Chondrocyte (in vitro differentiated cells): ENCODE measurements at regions not wholly inside any gene's neighbourhood (a gene's known extent, or its start where the extent isn't known, plus 50 kb on each side); places are given as distances from the start of the nearest gene placed in this dataset.
"Not testable (repeated sequence)": the region's sequence is repeated elsewhere in the genome, so short reads cannot be mapped to it uniquely, and the experiment has no call there.

Experiments used
- DNase-seq: peaks from one replicate; pipeline ENCODE4 v3.0.0; 2021; ENCODE audit warnings: mixed read lengths, low spot score
- H3K27ac Mint-ChIP-seq: one replicate; pipeline ENCODE4 v1.8.0; 2021; ENCODE audit warnings: mild to moderate bottlenecking, moderate library complexity, mixed read lengths; ENCODE audit not compliant: unreplicated experiment
- H3K27me3 Mint-ChIP-seq: 2 replicates; pipeline ENCODE4 v1.8.0; 2021; ENCODE audit warnings: low read depth, mixed read lengths
- H3K36me3 Mint-ChIP-seq: 2 replicates; pipeline ENCODE4 v1.8.0; 2021; ENCODE audit warnings: low read depth, mixed read lengths
- H3K4me1 Mint-ChIP-seq: 2 replicates; pipeline ENCODE4 v1.8.0; 2021; ENCODE audit warnings: low read depth, mild to moderate bottlenecking, mixed read lengths
- H3K4me3 Mint-ChIP-seq: one replicate; pipeline ENCODE4 v1.8.0; 2021; ENCODE audit warnings: mild to moderate bottlenecking, moderate library complexity, mixed read lengths; ENCODE audit not compliant: unreplicated experiment
- H3K9me3 Mint-ChIP-seq: 2 replicates; pipeline ENCODE4 v1.8.0; 2021; ENCODE audit warnings: low read depth, mixed read lengths
- TF ChIP-seq, protein P1 (sequence below): fragments of 200-600 bp; sonication (generic); IDR thresholded peaks from 2 replicates; pipeline ENCODE4 v1.5.0; 2021; ENCODE audit warnings: antibody characterized with exemption, mild to moderate bottlenecking, moderate library complexity

DNA sequence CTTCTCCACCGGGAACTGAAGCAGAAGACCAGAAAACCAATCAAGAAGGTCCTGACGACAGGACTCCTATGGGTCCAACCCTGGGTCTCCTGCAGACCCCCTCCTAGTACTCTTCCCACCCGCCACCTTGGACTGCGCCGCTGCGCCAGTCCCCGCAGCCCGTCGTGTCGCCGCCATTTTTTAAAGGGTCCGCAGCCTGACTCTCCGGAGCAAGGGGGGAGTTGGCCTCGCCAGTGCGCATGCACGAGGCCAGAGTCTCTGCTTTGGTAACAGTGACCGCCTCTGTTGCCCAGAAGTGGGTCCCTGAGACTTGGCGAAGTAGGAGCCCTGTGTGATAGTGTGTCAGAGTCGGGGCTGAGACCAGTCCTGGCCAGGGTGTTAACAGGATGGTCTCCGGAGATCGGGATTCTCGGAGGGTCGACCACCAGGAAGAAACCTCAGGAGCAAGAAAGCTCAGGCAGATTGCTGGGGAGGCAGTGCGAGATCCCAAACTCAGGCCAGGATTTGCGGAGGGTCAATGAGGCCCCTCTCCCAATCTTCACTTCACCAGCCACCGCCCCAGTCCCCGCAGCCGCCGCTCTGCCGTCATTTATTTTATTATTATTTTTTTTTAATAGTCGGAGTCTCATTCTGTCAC is 612.5 kb downstream of the KCNJ18 start:
- Mint-ChIP-seq H3K4me3 (no peak overlapping the region), H3K36me3 (peaks cover 1% of the 10 kb centered on the region), H3K9me3 (peaks cover 55% of the 10 kb centered on the region), H3K27ac (no peak overlapping the region), H3K27me3 (no peaks in the 10 kb centered on the region), H3K4me1 (no peaks in the 10 kb centered on the region)
- TF ChIP-seq, protein P1, sequence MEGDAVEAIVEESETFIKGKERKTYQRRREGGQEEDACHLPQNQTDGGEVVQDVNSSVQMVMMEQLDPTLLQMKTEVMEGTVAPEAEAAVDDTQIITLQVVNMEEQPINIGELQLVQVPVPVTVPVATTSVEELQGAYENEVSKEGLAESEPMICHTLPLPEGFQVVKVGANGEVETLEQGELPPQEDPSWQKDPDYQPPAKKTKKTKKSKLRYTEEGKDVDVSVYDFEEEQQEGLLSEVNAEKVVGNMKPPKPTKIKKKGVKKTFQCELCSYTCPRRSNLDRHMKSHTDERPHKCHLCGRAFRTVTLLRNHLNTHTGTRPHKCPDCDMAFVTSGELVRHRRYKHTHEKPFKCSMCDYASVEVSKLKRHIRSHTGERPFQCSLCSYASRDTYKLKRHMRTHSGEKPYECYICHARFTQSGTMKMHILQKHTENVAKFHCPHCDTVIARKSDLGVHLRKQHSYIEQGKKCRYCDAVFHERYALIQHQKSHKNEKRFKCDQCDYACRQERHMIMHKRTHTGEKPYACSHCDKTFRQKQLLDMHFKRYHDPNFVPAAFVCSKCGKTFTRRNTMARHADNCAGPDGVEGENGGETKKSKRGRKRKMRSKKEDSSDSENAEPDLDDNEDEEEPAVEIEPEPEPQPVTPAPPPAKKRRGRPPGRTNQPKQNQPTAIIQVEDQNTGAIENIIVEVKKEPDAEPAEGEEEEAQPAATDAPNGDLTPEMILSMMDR = no peak
- DNase-seq = no peak

DNA sequence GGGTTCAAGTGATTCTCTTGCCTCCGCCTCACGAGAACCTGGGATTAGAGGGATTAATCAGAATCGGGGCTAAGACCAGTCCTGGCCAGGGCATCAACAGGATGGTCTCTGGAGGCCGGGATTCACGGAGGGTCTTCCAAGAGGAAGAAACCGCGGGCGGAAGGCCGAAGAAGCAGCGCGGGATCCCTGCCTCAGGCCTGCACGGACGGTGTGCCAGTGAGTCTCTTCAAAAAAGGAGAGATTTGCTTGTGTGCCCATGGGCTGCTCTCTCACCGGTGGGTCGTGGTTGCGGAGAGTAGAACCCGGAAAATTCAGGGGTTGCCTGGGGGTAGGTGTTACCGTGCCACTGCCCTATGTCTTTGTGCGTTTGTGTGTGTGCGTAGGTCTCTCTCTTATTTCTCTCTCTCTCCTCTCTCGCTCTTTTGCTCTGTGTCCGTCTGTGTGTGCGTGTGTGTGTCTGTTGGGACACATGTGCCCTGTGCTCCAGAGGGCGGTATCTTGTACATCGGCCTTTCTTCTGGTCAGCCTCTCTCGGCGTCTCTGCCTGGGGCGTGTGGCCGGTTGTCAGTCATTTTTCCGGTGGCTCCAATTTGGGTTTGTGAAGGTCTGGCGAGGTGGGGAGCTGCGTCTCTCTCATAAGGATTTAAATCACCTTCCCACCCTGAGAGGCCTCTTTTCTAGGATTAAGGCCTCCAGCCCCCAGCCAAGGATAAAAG is 613.2 kb downstream of the KCNJ18 start:
- TF ChIP-seq, protein P1 = no peak
- H3K27me3 Mint-ChIP-seq = no peaks in the 10 kb centered on the region

DNA sequence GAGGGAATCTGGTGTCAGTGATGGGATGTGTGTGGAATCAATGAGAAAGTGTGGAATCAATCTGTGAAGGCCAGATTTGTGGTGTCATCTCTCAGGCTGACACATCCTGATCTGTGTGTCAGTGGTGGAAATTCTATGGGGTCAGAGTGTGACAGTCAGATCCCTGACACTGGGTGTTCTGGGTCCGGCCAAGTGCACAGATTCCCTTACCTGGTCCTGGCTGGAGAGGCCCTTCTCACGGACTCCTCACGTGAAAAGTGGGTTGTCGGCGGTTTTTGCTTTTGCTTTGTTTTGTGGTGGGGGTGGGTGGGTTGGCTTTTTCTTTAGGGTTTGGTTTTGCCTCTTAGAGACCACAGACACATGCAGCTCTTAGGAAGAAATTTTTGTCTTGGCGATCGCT is 618.0 kb downstream of the KCNJ18 start:
- not testable (repeated sequence) for DNase-seq, H3K4me1 Mint-ChIP-seq, H3K36me3 Mint-ChIP-seq, H3K27ac Mint-ChIP-seq, H3K4me3 Mint-ChIP-seq, H3K27me3 Mint-ChIP-seq
- H3K9me3 Mint-ChIP-seq = peaks cover 40% of the 10 kb centered on the region

More for the DNA sequence above, 613.2 kb downstream of the KCNJ18 start:
- Mint-ChIP-seq H3K9me3 (peaks cover 56% of the 10 kb centered on the region), H3K4me1 (no peaks in the 10 kb centered on the region), H3K36me3 (peaks cover 1% of the 10 kb centered on the region), H3K27ac (no peak overlapping the region), H3K4me3 (no peak overlapping the region)
- no peak for DNase-seq

DNA sequence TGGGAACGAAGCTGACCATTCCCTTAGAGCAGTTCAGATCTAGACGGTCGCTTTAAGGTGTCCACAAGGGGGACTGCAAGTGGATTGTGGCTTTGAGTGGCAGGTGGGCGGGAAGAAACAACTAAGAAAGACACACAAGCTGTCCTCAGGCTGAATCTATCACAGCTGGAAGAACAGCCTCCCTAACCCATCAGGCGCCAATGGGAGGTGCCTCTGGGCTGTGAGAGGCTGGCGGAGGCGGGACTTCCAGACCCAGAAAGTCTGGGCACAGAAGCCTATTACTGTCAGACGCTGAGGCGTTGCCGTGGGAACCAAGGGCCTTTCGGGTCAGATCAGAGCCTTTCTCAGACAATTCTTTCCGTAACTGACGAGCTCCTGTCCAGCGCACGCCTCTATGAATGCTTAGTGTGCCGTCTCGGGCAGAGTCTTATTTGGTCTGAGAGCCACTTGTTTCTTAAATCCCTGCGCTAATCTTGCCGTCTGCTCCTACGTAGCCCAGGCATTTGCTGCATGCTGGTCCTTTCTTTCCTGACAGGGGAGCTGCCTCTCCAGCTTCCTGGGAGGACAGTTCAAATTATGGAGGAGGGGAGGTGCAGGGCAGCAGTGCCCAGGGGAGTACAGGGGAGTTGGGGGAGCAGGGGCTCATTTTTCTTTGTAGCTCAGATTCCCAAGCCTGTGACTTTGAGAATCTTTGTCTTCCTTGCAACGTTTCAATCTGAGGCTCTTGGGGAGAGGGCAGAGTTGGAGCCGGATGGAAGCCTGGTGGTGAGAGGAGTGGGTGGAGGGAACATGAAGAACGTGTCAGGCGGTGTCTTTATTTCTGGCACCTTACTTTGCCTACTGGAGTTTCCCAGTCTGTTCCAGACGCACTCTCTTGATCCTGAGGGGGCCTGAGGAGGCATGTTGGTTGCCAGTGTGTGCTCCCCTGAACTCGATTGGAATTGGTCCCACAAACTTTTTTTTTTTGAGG is 618.7 kb downstream of the KCNJ18 start:
- Mint-ChIP-seq H3K27ac (no peak overlapping the region), H3K9me3 (peaks cover 33% of the 10 kb centered on the region), H3K4me3 (no peak overlapping the region), H3K27me3 (no peaks in the 10 kb centered on the region), H3K36me3 (no peaks in the 10 kb centered on the region), H3K4me1 (no peaks in the 10 kb centered on the region)
- TF ChIP-seq, protein P1 = no peak
- no peak for DNase-seq

DNA sequence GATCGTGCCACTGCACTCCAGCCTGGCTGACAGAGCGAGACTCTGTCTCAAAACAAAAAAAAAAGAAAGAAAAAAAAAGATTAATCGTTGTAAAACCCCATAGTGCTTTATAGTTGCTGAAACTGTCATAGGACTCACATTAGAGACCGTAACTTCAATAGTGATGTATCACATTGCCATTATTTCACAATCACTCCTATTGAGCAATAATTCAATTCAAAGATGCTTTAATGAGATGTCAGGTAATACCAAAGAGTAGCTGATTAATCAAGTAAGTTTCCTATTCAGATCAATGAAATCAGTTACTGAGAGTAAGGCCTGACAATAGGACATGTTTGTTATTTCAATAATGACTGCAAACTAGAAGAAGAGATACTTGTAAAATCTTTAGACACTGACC is 628.7 kb downstream of the KCNJ18 start:
- H3K4me1 Mint-ChIP-seq, H3K36me3 Mint-ChIP-seq, H3K4me3 Mint-ChIP-seq, H3K27ac Mint-ChIP-seq, H3K27me3 Mint-ChIP-seq, DNase-seq: not testable (repeated sequence)
- peaks cover 45% of the 10 kb centered on the region for H3K9me3 Mint-ChIP-seq

DNA sequence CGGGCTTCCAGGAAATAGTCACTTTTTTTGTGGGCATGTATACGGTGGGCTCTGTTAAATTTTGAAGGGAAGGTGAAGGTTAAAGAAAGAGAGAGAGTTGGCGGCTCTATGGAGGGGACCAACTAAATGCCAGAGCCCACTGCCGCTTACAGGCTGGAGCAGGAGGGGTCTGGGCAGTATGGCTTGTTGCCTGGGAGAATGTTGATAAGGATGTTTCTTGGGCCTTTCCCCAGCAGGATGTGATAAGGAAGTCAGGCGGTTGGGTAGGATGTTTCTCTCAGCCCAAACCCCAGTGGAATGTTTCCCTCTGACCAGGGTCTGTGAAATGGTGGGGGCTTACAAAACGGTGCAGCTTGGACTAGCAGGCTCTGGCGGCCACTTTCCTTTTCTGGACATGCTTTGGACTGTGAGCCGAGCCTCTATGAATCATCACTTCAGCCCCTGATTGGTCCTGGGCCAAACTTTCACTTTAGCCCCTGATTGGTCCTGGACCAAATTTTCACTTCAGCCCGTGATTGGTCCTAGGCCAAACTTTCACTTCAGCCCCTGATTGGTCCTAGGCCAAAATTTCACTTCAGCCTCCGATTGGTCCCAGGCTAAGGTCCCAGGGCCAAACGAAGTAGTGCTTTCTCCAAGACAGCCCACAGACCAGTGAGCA is 630.7 kb downstream of the KCNJ18 start:
- not testable (repeated sequence) for DNase-seq, H3K4me3 Mint-ChIP-seq, H3K27me3 Mint-ChIP-seq, H3K36me3 Mint-ChIP-seq, H3K27ac Mint-ChIP-seq, H3K4me1 Mint-ChIP-seq
- peaks cover 36% of the 10 kb centered on the region for H3K9me3 Mint-ChIP-seq
